ENCODE measurements at regions not wholly inside any gene's neighbourhood (a gene's known extent, or its start where the extent isn't known, plus 50 kb on each side); places are given as distances from the start of the nearest gene placed in this dataset.

GRCh38 chr10:117694190-117694589, 151.6 kb downstream of the EMX2 start:
- no peak for TF ChIP-seq EZH2 (IDR thresholded peaks at IDR 0.05)
- TF ChIP-seq POLR2AphosphoS5 (IDR thresholded peaks at IDR 0.05; ENCODE audit: borderline replicate concordance, low read depth, low read length): no peak
- TF ChIP-seq FOXP2 (optimal IDR thresholded peaks at IDR 0.05; ENCODE audit: control extremely low read depth, extremely low read length, insufficient read depth): no peak
